Fibroblast of mammary gland (primary cell): ENCODE measurements at regions not wholly inside any gene's neighbourhood (a gene's known extent, or its start where the extent isn't known, plus 50 kb on each side); places are given as distances from the start of the nearest gene placed in this dataset.

Source experiments
- DNase-seq: peaks from one replicate; pipeline ENCODE4 v3.0.0-alpha.2; 2010; ENCODE audit warnings: low read depth
- H3K4me3 ChIP-seq: 2 replicates; pipeline ENCODE4 v1.5.1; 2011; ENCODE audit warnings: low read depth, mild to moderate bottlenecking, low read length, moderate library complexity; ENCODE audit not compliant: control insufficient read depth
- CTCF ChIP-seq: conservative IDR thresholded peaks from 2 replicates; pipeline ENCODE4 v1.5.1; 2011; ENCODE audit warnings: low read depth, low read length, inconsistent platforms; ENCODE audit not compliant: control insufficient read depth, insufficient read depth

- DNase-seq: no peak
- no peak for TF ChIP-seq CTCF
- no peak overlapping the region for H3K4me3 ChIP-seq
These were observed 139.3 kb upstream of the NTF3 start for GRCh38 chr12:5292651-5293050.

- no peak for DNase-seq
- no peak overlapping the region for H3K4me3 ChIP-seq
- TF ChIP-seq CTCF: no peak
These were observed 138.1 kb upstream of the NTF3 start for GRCh38 chr12:5293773-5294172.

- DNase-seq: no peak
- no peak for TF ChIP-seq CTCF
- no peak overlapping the region for H3K4me3 ChIP-seq
These were observed 137.4 kb upstream of the NTF3 start for GRCh38 chr12:5294274-5295070.

- no peak overlapping the region for H3K4me3 ChIP-seq
These were observed 136.8 kb upstream of the NTF3 start for GRCh38 chr12:5295151-5295550.

GRCh38 chr12:5295996-5296395, 135.9 kb upstream of the NTF3 start:
- no peak for TF ChIP-seq CTCF
- no peak for DNase-seq
- no peak overlapping the region for H3K4me3 ChIP-seq

More at GRCh38 chr12:5295151-5295550, 136.8 kb upstream of the NTF3 start:
- TF ChIP-seq CTCF: no peak
- no peak for DNase-seq

GRCh38 chr12:5301539-5301938, 130.4 kb upstream of the NTF3 start:
- no peak for TF ChIP-seq CTCF
- DNase-seq: no peak

More at GRCh38 chr12:5301539-5301938, 130.4 kb upstream of the NTF3 start:
- no peak overlapping the region for H3K4me3 ChIP-seq
